ENCODE measurements at regions not wholly inside any gene's neighbourhood (a gene's known extent, or its start where the extent isn't known, plus 50 kb on each side); places are given as distances from the start of the nearest gene placed in this dataset.

- TF ChIP-seq JUN (IDR thresholded peaks at IDR 0.05; ENCODE audit: borderline replicate concordance, low read depth, low read length) = no peak
- TF ChIP-seq JUN (CRISPR knock-in tag; IDR thresholded peaks at IDR 0.05; ENCODE audit: borderline replicate concordance) = no peak
- TF ChIP-seq POLR2A (conservative IDR thresholded peaks at IDR 0.05) = no peak
- no peak for TF ChIP-seq ATF3 (IDR thresholded peaks at IDR 0.05)
- no peak for TF ChIP-seq ATF3 (CRISPR knock-in tag; conservative IDR thresholded peaks at IDR 0.05)
- TF ChIP-seq HDAC6 (IDR thresholded peaks at IDR 0.05; ENCODE audit: low read depth, low read length) = no peak
- no peak for TF ChIP-seq MLX (CRISPR knock-in tag; conservative IDR thresholded peaks at IDR 0.05)
- TF ChIP-seq POLR2AphosphoS5 (IDR thresholded peaks at IDR 0.05; ENCODE audit: control insufficient read depth, insufficient read depth, low read depth, low read length) = no peak
- TF ChIP-seq CTCF (IDR thresholded peaks at IDR 0.05 in 2 of 3, conservative IDR thresholded peaks at IDR 0.05 in 1 of 3; ENCODE audit: insufficient read depth in 2 of 3, low read depth in 1 of 3, low read length in 3 of 3) = no peak
- no peak for TF ChIP-seq RNF2 (IDR thresholded peaks at IDR 0.05)
- TF ChIP-seq IRF2 (CRISPR knock-in tag; IDR thresholded peaks at IDR 0.05) = no peak
- no peak for TF ChIP-seq NR3C1 (CRISPR knock-in tag; IDR thresholded peaks at IDR 0.05)
- TF ChIP-seq SP1 (CRISPR knock-in tag; IDR thresholded peaks at IDR 0.05) = no peak
These were observed 273.7 kb downstream of the FGF9 start for GRCh38 chr13:21944610-21945009.
